ENCODE measurements at regions not wholly inside any gene's neighbourhood (a gene's known extent, or its start where the extent isn't known, plus 50 kb on each side); places are given as distances from the start of the nearest gene placed in this dataset.

DNA sequence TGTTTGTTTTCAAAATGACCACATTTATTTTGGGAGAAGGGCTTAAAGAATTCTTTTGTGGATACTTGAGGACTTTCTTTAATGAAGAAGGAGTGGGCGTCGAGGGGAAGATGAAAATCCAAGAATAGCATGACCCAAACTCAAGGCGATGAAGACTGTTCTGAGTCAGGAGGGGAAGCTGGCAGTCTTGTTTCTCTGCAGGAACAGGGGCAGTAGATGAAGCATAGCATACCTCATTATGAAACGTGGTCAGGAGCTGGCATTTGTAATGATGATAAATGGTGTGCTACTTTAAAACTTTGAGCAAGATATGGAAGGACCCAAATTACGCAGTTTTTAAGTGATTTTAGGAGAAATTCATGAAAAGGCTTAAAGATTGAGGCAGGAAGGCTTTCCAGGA, 549.0 kb downstream of the IGSF11 start:
- TF ChIP-seq, protein P1, sequence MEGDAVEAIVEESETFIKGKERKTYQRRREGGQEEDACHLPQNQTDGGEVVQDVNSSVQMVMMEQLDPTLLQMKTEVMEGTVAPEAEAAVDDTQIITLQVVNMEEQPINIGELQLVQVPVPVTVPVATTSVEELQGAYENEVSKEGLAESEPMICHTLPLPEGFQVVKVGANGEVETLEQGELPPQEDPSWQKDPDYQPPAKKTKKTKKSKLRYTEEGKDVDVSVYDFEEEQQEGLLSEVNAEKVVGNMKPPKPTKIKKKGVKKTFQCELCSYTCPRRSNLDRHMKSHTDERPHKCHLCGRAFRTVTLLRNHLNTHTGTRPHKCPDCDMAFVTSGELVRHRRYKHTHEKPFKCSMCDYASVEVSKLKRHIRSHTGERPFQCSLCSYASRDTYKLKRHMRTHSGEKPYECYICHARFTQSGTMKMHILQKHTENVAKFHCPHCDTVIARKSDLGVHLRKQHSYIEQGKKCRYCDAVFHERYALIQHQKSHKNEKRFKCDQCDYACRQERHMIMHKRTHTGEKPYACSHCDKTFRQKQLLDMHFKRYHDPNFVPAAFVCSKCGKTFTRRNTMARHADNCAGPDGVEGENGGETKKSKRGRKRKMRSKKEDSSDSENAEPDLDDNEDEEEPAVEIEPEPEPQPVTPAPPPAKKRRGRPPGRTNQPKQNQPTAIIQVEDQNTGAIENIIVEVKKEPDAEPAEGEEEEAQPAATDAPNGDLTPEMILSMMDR (IDR thresholded peaks at IDR 0.05) = no peak
- no peak for TF ChIP-seq POLR2A (IDR thresholded peaks at IDR 0.05)

Measured in Peyer's patch (tissue), 4 donors.